ENCODE measurements at regions not wholly inside any gene's neighbourhood (a gene's known extent, or its start where the extent isn't known, plus 50 kb on each side); places are given as distances from the start of the nearest gene placed in this dataset.

DNA sequence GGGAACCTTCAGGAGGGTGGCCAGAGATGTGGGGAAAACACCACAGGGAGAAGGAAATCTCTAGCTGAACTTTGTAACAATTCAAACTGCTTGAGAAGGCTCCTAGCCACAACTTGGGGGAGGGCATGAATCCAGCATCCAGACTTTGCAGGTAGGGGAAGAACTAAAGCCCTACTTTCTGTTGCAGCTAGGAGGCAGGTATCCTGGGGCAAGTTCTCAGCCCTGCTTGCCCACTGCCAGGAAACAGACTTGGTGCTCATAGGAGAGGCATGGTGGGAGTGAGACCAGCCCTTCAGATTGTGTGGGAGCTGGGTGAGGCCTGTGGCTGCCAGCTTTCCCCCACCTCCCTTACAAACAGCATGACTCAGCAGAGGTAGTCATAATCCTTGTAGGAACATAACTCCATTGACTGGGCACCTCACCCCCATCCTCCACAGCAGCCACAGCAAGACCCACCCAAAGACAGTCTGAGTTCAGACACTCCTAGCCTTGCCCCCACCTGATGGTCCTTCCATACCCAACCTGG, 209.5 kb upstream of the CPEB2 start:
- H3K27ac Mint-ChIP-seq = no peak overlapping the region
- peaks cover 14 to 62% (median 26%) of the 10 kb centered on the region in 7 donors for H3K9me3 Mint-ChIP-seq
- H3K36me3 Mint-ChIP-seq = peaks cover 0 to 18% of the 10 kb centered on the region in 2 donors
- H3K4me3 Mint-ChIP-seq = no peak overlapping the region
- ATAC-seq (ENCODE audit: low read depth in 2 of 2) (no peak), DNase-seq (no peak)
- peaks cover 13 to 49% (median 20%) of the 10 kb centered on the region in 3 donors for H3K27me3 Mint-ChIP-seq
- no peaks in the 10 kb centered on the region for H3K4me1 Mint-ChIP-seq

DNA sequence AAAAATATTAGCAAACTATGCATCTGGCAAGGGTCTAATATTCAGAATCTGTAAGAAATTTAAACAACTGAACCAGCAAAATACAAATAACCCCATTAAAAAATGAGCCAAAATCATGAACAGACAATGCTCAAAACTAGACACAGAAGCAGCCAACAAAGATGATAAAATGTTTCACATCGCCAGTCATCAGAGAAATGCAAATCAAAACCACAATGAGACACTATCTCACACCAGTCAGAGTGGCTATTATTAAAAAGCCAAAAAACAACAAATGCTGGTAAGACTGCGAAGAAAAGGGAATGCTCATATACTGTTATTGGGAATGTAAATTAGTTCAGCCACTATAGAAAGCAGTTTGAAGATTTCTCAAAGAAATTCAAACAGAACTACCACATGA, 201.3 kb upstream of the CPEB2 start:
- H3K9me3 Mint-ChIP-seq = peaks cover 10 to 39% (median 24%) of the 10 kb centered on the region in 7 donors
- H3K27me3 Mint-ChIP-seq = peaks cover 0 to 4% (median 0%) of the 10 kb centered on the region in 3 donors
- H3K27ac Mint-ChIP-seq = no peak overlapping the region
- H3K36me3 Mint-ChIP-seq = peaks cover 0 to 8% of the 10 kb centered on the region in 2 donors
- H3K4me3 Mint-ChIP-seq = no peak overlapping the region
- no peak for ATAC-seq (ENCODE audit: low read depth in 2 of 2)
- peaks cover 0 to 5% (median 0%) of the 10 kb centered on the region in 3 donors for H3K4me1 Mint-ChIP-seq
- DNase-seq = no peak

DNA sequence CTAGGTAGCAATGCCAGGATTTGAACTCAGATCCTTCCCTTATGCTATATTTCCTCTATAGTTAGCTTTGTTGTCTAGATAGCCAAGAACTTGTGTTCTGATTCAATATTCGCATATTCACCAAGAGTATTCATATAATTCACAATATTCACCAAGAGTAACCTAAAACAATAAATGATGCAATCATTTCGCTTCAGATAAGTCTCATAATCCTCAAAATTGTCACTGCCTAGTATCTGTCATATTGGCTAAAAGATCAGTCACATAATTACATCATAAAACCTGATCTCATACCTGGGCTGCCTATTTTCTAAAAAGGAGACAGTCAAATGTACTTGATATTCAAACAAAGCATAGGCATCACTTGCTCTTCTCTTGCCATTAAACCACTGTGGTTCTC, 199.7 kb upstream of the CPEB2 start:
- Mint-ChIP-seq H3K4me1 (peaks cover 0 to 5% (median 0%) of the 10 kb centered on the region in 3 donors), H3K27ac (no peak overlapping the region), H3K4me3 (no peak overlapping the region), H3K27me3 (peaks cover 0 to 4% (median 0%) of the 10 kb centered on the region in 3 donors), H3K9me3 (peaks cover 7 to 25% (median 14%) of the 10 kb centered on the region in 7 donors), H3K36me3 (no peaks in the 10 kb centered on the region)
- DNase-seq (no peak), ATAC-seq (ENCODE audit: low read depth in 2 of 2) (no peak)

DNA sequence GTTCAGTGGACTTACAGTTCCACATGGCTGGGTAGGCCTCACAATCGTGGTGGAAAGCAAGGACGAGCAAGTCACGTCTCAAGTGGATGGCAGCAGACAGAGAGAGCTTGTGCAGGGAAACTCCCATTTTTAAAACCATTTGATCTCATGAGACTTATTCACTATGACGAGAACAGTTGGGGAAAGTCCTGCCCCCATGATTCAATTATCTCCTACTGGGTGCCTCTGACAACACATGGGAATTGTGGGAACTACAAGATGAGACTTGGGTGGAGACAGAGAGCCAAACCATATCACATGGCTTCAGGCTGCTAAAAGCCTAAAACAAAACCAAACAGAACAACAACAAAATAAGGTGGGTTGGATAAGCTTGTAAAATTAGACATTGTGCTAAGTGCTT, 194.4 kb upstream of the CPEB2 start:
- ATAC-seq (ENCODE audit: low read depth in 2 of 2) (no peak), DNase-seq (no peak)
- H3K9me3 Mint-ChIP-seq = peaks cover 0 to 2% (median 0%) of the 10 kb centered on the region in 7 donors
- no peak overlapping the region for H3K4me3 Mint-ChIP-seq
- H3K27me3 Mint-ChIP-seq = peaks cover 0 to 10% (median 0%) of the 10 kb centered on the region in 3 donors
- H3K4me1 Mint-ChIP-seq = no peaks in the 10 kb centered on the region
- H3K36me3 Mint-ChIP-seq = no peaks in the 10 kb centered on the region
- no peak overlapping the region for H3K27ac Mint-ChIP-seq

DNA sequence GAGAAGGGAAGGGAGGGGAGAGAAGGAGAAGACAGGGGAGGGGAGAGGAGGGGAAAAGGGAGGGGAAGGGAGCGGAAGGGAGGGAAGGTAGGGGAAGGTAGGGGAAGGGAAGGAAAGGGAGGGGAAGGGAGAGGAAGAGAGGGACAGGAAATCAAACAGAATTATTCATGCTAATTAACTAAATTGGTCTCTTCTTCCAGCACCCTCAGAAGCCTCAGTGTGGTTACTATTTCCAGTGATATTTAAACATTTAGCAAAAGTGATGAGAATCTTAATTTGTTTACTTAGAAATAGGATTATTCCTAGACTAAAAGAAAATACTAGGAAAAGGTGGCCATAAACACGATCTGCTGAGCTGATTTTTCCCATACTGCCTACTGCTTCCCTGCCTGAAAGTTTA, 193.1 kb upstream of the CPEB2 start:
- peaks cover 0 to 10% (median 0%) of the 10 kb centered on the region in 3 donors for H3K27me3 Mint-ChIP-seq
- no peak overlapping the region for H3K27ac Mint-ChIP-seq
- no peak overlapping the region for H3K4me3 Mint-ChIP-seq
- ATAC-seq (ENCODE audit: low read depth in 2 of 2) (no peak), DNase-seq (no peak)
- peaks cover 0 to 2% (median 0%) of the 10 kb centered on the region in 7 donors for H3K9me3 Mint-ChIP-seq
- H3K36me3 Mint-ChIP-seq = no peaks in the 10 kb centered on the region
- H3K4me1 Mint-ChIP-seq = no peaks in the 10 kb centered on the region

DNA sequence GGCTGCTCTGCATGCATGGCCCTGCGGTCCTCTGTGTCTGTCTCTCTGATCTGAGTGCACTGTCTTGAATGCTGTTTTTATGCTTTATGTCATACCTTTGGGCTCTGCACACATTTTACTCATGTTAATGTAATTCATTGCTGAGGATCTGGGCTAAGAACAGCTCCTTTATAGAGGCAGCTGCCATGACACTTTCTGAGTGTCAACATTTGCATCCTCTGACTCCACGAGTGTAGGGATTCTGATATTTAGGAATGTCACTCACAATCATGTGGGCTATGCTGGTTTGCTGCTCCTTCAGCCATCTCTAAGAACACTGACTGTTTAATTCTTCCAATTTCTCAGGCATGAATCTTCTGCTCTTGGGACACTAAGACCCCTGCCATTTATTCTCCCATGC, 192.2 kb upstream of the CPEB2 start:
- no peaks in the 10 kb centered on the region for H3K4me1 Mint-ChIP-seq
- H3K27me3 Mint-ChIP-seq = peaks cover 0 to 10% (median 6%) of the 10 kb centered on the region in 3 donors
- H3K9me3 Mint-ChIP-seq = peaks cover 0 to 2% (median 0%) of the 10 kb centered on the region in 7 donors
- no peaks in the 10 kb centered on the region for H3K36me3 Mint-ChIP-seq
- H3K4me3 Mint-ChIP-seq = peak overlapping the region in 1 of 8 donors; percentile 31
- H3K27ac Mint-ChIP-seq = no peak overlapping the region
- ATAC-seq (ENCODE audit: low read depth in 2 of 2) = no peak
- no peak for DNase-seq

DNA sequence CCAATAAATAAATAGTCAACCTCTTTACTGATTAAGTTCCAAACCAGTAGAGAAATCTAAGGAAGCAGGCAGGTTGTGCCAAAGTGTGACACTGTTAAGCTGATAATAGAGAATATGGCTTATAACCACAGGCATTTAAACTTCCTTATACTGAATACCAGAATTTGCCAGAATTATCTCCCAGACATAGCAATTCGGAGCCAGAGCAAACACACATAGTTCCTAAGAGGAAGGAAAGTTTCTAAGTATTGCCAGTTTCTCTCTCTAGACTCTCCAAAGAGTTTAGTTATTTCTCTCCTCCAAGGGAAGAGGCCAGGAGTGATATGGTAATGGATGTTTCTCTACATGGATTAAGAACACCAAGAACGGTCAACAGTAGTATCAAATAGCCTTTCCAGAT, 191.7 kb upstream of the CPEB2 start:
- H3K4me1 Mint-ChIP-seq = no peaks in the 10 kb centered on the region
- peaks cover 0 to 2% (median 0%) of the 10 kb centered on the region in 7 donors for H3K9me3 Mint-ChIP-seq
- H3K4me3 Mint-ChIP-seq = no peak overlapping the region
- DNase-seq (no peak), ATAC-seq (ENCODE audit: low read depth in 2 of 2) (no peak)
- H3K36me3 Mint-ChIP-seq = no peaks in the 10 kb centered on the region
- H3K27me3 Mint-ChIP-seq = peaks cover 0 to 10% (median 6%) of the 10 kb centered on the region in 3 donors
- H3K27ac Mint-ChIP-seq = no peak overlapping the region

DNA sequence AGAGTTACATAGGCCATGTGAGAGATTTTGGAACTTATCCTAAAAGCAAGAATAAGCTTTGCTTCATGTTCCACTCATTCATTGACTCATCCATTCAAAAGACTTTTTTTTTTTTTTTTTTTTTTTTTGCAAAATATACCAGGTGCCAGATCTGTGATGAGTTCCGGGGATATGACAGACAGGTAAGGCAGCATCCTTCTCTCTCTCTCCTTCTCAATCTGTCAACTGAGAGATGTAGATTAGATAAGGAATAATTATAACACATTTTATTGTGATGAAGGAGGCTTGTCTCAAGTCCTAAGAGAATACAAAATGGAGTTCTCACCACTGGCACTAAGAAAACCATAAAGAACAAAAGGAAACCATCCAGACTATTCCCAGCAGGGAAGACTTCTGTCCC, 190.2 kb upstream of the CPEB2 start:
- no peak for DNase-seq
- Mint-ChIP-seq H3K27ac (no peak overlapping the region), H3K9me3 (peaks cover 0 to 2% (median 0%) of the 10 kb centered on the region in 7 donors), H3K36me3 (no peaks in the 10 kb centered on the region), H3K4me3 (no peak overlapping the region), H3K4me1 (no peaks in the 10 kb centered on the region), H3K27me3 (peaks cover 0 to 6% (median 6%) of the 10 kb centered on the region in 3 donors)
- ATAC-seq (ENCODE audit: low read depth in 2 of 2) = no peak

DNA sequence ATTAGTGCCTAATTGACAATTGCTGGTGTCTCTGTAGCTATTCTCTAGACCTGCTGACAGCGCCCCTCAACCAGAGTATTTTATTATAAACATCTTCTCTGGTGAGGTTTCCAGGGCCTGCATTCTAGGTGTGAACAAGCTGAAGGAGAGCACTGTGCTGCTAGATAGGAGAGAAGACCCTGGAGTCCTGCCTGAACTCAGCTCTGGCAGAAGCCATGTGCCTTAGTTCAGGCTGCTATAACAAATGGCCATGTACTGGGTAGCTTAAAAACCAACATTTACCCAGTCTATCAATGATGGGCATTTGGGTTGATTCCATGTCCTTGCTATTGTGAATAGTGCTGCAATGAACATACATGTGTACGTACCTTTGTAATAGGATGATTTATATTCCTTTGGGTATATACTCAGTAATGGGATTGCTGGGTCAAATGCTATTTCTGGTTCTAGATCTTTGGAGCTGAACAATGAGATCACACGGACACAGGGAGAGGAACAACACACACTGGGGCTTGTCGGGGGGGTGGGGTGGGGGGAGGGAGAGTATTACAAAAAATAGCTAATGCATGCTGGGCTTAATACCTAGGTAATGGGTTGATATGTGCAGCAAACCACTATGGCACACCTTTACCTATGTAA, 185.5 kb upstream of the CPEB2 start:
- H3K9me3 Mint-ChIP-seq = peaks cover 0 to 2% (median 0%) of the 10 kb centered on the region in 7 donors
- peaks cover 3 to 7% (median 6%) of the 10 kb centered on the region in 3 donors for H3K27me3 Mint-ChIP-seq
- H3K27ac Mint-ChIP-seq = no peak overlapping the region
- ATAC-seq (ENCODE audit: low read depth in 2 of 2) = no peak
- H3K36me3 Mint-ChIP-seq = no peaks in the 10 kb centered on the region
- no peaks in the 10 kb centered on the region for H3K4me1 Mint-ChIP-seq
- DNase-seq = no peak
- H3K4me3 Mint-ChIP-seq = no peak overlapping the region

DNA sequence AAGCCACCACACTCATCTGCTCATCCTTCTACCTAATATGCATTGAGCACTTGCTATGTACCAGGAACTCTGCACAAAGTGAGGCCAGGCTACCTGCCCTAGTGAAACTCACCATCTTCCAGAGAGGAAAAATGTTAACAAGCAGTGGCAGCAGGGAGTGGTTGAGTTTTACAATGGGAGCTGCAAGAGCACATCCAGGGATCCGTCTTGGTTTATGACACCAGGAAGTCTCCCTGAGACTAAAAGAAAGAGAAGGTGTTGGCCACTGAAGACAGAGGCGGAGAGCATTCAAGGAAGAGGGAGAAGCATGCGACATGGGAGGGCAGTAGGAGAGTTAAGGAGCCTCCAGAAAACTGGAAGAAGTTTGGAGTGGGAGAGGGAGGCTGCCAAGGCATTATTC, 178.1 kb upstream of the CPEB2 start:
- no peak for ATAC-seq (ENCODE audit: low read depth in 2 of 2)
- H3K4me1 Mint-ChIP-seq = no peaks in the 10 kb centered on the region
- no peaks in the 10 kb centered on the region for H3K36me3 Mint-ChIP-seq
- peaks cover 10 to 24% (median 13%) of the 10 kb centered on the region in 3 donors for H3K27me3 Mint-ChIP-seq
- H3K4me3 Mint-ChIP-seq = no peak overlapping the region
- H3K27ac Mint-ChIP-seq = no peak overlapping the region
- peaks cover 0 to 4% (median 2%) of the 10 kb centered on the region in 7 donors for H3K9me3 Mint-ChIP-seq
- DNase-seq = no peak

DNA sequence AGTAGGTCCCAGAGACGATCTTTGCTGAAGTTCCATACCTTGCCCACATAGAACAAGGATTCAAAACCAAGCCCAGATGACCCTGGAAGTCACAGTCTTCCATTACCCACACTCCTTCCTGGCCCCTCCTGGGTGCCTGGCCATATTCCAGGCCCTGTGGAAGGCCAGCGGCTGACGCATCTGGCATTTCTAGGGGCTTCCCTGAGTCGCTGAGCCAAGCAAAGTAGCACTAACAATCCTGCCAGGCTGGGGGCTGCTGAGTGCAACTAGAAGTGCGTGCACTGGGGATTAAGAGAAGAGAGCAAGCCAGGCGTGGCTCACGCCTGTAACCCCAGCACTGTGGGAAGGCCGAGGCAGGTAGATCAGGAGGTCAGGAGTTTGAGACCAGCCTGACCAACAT, 175.2 kb upstream of the CPEB2 start:
- H3K4me1 Mint-ChIP-seq = no peaks in the 10 kb centered on the region
- ATAC-seq (ENCODE audit: low read depth in 2 of 2) = no peak
- no peak for DNase-seq
- no peak overlapping the region for H3K4me3 Mint-ChIP-seq
- no peaks in the 10 kb centered on the region for H3K36me3 Mint-ChIP-seq
- H3K27me3 Mint-ChIP-seq = peaks cover 13 to 24% (median 17%) of the 10 kb centered on the region in 3 donors
- no peak overlapping the region for H3K27ac Mint-ChIP-seq
- peaks cover 0 to 4% (median 0%) of the 10 kb centered on the region in 7 donors for H3K9me3 Mint-ChIP-seq

DNA sequence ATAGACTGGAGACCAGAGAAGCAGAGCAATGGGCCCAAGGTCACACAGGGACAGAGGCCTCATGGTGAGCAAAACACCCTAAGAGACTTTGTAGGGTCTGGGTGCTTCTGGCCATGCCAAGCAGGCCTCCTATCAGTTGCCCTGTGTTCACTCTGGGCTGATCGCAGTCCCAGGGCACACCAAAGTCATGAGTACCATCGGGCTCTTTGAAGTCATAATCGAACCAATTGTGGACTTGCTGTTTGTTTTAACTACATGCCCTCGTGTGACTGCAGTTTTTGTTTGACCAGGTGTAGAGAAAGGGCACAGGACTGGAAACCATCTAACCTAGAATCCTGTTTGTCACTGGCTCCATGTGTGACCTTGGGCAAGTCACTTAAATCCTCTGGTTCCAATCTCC, 172.5 kb upstream of the CPEB2 start:
- no peak for ATAC-seq (ENCODE audit: low read depth in 2 of 2)
- DNase-seq = no peak
- Mint-ChIP-seq H3K27ac (no peak overlapping the region), H3K36me3 (no peaks in the 10 kb centered on the region), H3K27me3 (peaks cover 0 to 25% (median 0%) of the 10 kb centered on the region in 3 donors), H3K4me3 (peak overlapping the region in 1 of 8 donors; percentile 22), H3K9me3 (peaks cover 0 to 3% (median 0%) of the 10 kb centered on the region in 7 donors), H3K4me1 (no peaks in the 10 kb centered on the region)

DNA sequence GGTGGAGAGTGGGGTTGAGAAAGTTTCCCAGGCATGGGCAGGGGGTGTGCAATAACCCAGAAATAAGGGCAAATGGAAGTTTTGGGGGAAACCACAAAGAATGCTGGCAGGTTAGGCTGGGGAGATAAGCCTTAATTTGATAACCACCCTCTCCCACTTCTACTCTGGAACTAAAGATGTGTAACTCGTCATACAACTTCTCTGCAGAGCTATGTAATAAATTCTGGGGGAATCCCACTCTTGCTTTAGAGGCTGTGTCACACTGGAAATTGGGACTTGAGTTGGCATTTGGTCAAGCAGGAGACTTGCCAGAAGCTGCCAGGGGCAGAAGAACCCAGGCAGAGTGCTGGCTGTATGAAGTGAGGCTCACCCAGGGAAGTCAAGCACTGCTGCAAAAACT, 170.9 kb upstream of the CPEB2 start:
- no peak for ATAC-seq (ENCODE audit: low read depth in 2 of 2)
- no peak overlapping the region for H3K4me3 Mint-ChIP-seq

DNA sequence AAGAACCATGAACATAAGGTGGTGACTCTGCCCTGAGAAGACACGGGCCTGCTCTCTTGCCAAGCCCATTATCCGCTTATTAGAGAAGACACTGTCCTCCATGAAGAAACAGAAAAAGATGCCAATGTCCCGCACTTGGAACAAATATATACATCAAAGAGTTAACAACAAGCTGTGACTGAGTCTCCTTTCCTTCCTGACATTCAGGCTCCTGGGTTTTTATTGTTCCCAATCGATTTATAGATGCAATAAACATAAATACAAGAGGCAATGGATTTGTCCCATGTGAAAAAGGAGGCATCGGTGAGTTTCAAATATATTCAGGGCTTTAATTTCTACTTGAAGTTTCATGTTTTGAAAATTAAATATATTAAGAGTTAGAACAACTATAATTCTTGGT, 169.2 kb upstream of the CPEB2 start:
- H3K4me3 Mint-ChIP-seq = no peak overlapping the region
- no peak for ATAC-seq (ENCODE audit: low read depth in 2 of 2)
- H3K9me3 Mint-ChIP-seq = peaks cover 0 to 5% (median 2%) of the 10 kb centered on the region in 7 donors
- H3K36me3 Mint-ChIP-seq = no peaks in the 10 kb centered on the region
- DNase-seq = no peak
- no peaks in the 10 kb centered on the region for H3K4me1 Mint-ChIP-seq
- peaks cover 0 to 15% (median 0%) of the 10 kb centered on the region in 3 donors for H3K27me3 Mint-ChIP-seq
- H3K27ac Mint-ChIP-seq = no peak overlapping the region

More for the DNA sequence above, 170.9 kb upstream of the CPEB2 start:
- Mint-ChIP-seq H3K27ac (no peak overlapping the region), H3K9me3 (peaks cover 0 to 5% (median 0%) of the 10 kb centered on the region in 7 donors), H3K4me1 (no peaks in the 10 kb centered on the region), H3K36me3 (no peaks in the 10 kb centered on the region), H3K27me3 (peaks cover 0 to 25% (median 0%) of the 10 kb centered on the region in 3 donors)
- DNase-seq = no peak

All from naive B cell (primary cell).